Vagina (tissue), 2 donors: ENCODE measurements at regions not wholly inside any gene's neighbourhood (a gene's known extent, or its start where the extent isn't known, plus 50 kb on each side); places are given as distances from the start of the nearest gene placed in this dataset.

Experiments used
- DNase-seq, 2 donors: peaks; one replicate each; pipeline ENCODE4 v3.0.0-alpha.2; 2017; ENCODE audit errors: extremely low spot score in 2 of 2
- H3K27ac ChIP-seq: fragments of 200-600 bp; sonication (generic); one replicate; pipeline ENCODE4 v1.5.1; 2019
- H3K27me3 ChIP-seq: fragments of 200-600 bp; sonication (generic); one replicate; pipeline ENCODE4 v1.5.1; 2019
- H3K36me3 ChIP-seq, 2 donors: fragments of 200-600 bp; sonication (generic); one replicate each; pipeline ENCODE4 v1.5.1; 2017 to 2019
- H3K4me1 ChIP-seq: fragments of 200-600 bp; sonication (generic); one replicate; pipeline ENCODE4 v1.5.1; 2019
- H3K4me3 ChIP-seq, 2 donors: fragments of 200-600 bp; sonication (generic); 1 replicate in 1 of 2; 2 replicates in 1 of 2; pipeline ENCODE4 v1.5.1; 2016 to 2019
- H3K9me3 ChIP-seq: fragments of 200-600 bp; sonication (generic); one replicate; pipeline ENCODE4 v1.5.1; 2019
- CTCF ChIP-seq, 3 experiments: fragments of 450-650 bp in 2 of 3; fragments of 200-600 bp in 1 of 3; sonication (generic) in 1 of 3; IDR thresholded peaks; one replicate each; pipeline ENCODE4 v1.5.1; 2017 to 2019; ENCODE audit warnings: antibody characterized with exemption in 3 of 3, mild to moderate bottlenecking in 2 of 3, moderate library complexity in 2 of 3
- POLR2A ChIP-seq, 2 donors: fragments of 450-650 bp; IDR thresholded peaks; one replicate each; pipeline ENCODE4 v1.6.1; 2017; ENCODE audit warnings: antibody characterized with exemption in 2 of 2, mild to moderate bottlenecking in 2 of 2, moderate library complexity in 2 of 2
- POLR2AphosphoS5 ChIP-seq, 2 donors: sonication (generic); formaldehyde crosslinking; IDR thresholded peaks; one replicate each; pipeline ENCODE4 v1.9.0; 2017; ENCODE audit warnings: antibody characterized with exemption in 2 of 2, mild to moderate bottlenecking in 2 of 2, low read depth in 1 of 2; ENCODE audit not compliant: insufficient read depth in 1 of 2
- intact Hi-C: fragments of 100-400 bp; cut with DNase I; formaldehyde crosslinking; loops from one replicate; pipeline ENCODE4 v1.15.1; 2023

- TF ChIP-seq CTCF (IDR thresholded peaks at IDR 0.05) (no peak), POLR2AphosphoS5 (IDR thresholded peaks at IDR 0.05; ENCODE audit: insufficient read depth in 1 of 2, low read depth in 1 of 2) (no peak), POLR2A (IDR thresholded peaks at IDR 0.05) (no peak)
Observed at GRCh38 chr15:93232845-93233244, 143.8 kb upstream of the RGMA start.

GRCh38 chr15:93231994-93232393 lies 143.0 kb upstream of the RGMA start:
- TF ChIP-seq POLR2AphosphoS5 (IDR thresholded peaks at IDR 0.05; ENCODE audit: insufficient read depth in 1 of 2, low read depth in 1 of 2) (no peak), POLR2A (IDR thresholded peaks at IDR 0.05) (no peak), CTCF (IDR thresholded peaks at IDR 0.05) (no peak)
- intact Hi-C loops, result no loop called here
- Histone ChIP-seq H3K4me3 (no peak overlapping the region), H3K27me3 (no peaks in the 10 kb centered on the region), H3K4me1 (no peaks in the 10 kb centered on the region), H3K27ac (no peak overlapping the region), H3K9me3 (no peaks in the 10 kb centered on the region), H3K36me3 (no peaks in the 10 kb centered on the region)
- no peak for DNase-seq

More at GRCh38 chr15:93232845-93233244, 143.8 kb upstream of the RGMA start:
- intact Hi-C loops, result no loop called here
- Histone ChIP-seq H3K27ac (no peak overlapping the region), H3K4me1 (no peaks in the 10 kb centered on the region), H3K36me3 (no peaks in the 10 kb centered on the region), H3K27me3 (no peaks in the 10 kb centered on the region), H3K9me3 (no peaks in the 10 kb centered on the region), H3K4me3 (no peak overlapping the region)
- DNase-seq, result no peak

GRCh38 chr15:93231261-93231925 lies 142.4 kb upstream of the RGMA start:
- H3K4me1 ChIP-seq, result no peaks in the 10 kb centered on the region
- H3K27me3 ChIP-seq, result no peaks in the 10 kb centered on the region
- H3K36me3 ChIP-seq, result no peaks in the 10 kb centered on the region
- no peak overlapping the region for H3K27ac ChIP-seq
- H3K4me3 ChIP-seq, result no peak overlapping the region
- no peaks in the 10 kb centered on the region for H3K9me3 ChIP-seq
- TF ChIP-seq POLR2AphosphoS5 (IDR thresholded peaks at IDR 0.05; ENCODE audit: insufficient read depth in 1 of 2, low read depth in 1 of 2), result no peak
- TF ChIP-seq CTCF (IDR thresholded peaks at IDR 0.05), result no peak
- no peak for TF ChIP-seq POLR2A (IDR thresholded peaks at IDR 0.05)
- no peak for DNase-seq
- intact Hi-C loops, result no loop called here

- DNase-seq, result no peak
- intact Hi-C loops, result no loop called here
- no peak overlapping the region for H3K4me3 ChIP-seq
- H3K9me3 ChIP-seq, result no peaks in the 10 kb centered on the region
- no peak for TF ChIP-seq POLR2AphosphoS5 (IDR thresholded peaks at IDR 0.05; ENCODE audit: insufficient read depth in 1 of 2, low read depth in 1 of 2)
- no peak for TF ChIP-seq CTCF (IDR thresholded peaks at IDR 0.05)
- no peak for TF ChIP-seq POLR2A (IDR thresholded peaks at IDR 0.05)
- no peak overlapping the region for H3K27ac ChIP-seq
- no peaks in the 10 kb centered on the region for H3K4me1 ChIP-seq
- no peaks in the 10 kb centered on the region for H3K27me3 ChIP-seq
- H3K36me3 ChIP-seq, result no peaks in the 10 kb centered on the region
Observed at GRCh38 chr15:93228546-93228945, 139.5 kb upstream of the RGMA start.

GRCh38 chr15:93223803-93224202 lies 134.8 kb upstream of the RGMA start:
- no peak for DNase-seq
- intact Hi-C loops, result no loop called here
- TF ChIP-seq POLR2A (IDR thresholded peaks at IDR 0.05) (no peak), POLR2AphosphoS5 (IDR thresholded peaks at IDR 0.05; ENCODE audit: insufficient read depth in 1 of 2, low read depth in 1 of 2) (no peak), CTCF (IDR thresholded peaks at IDR 0.05) (no peak)
- no peaks in the 10 kb centered on the region for H3K9me3 ChIP-seq
- H3K4me3 ChIP-seq, result no peak overlapping the region
- H3K27ac ChIP-seq, result no peak overlapping the region
- no peaks in the 10 kb centered on the region for H3K36me3 ChIP-seq
- no peaks in the 10 kb centered on the region for H3K4me1 ChIP-seq
- H3K27me3 ChIP-seq, result no peaks in the 10 kb centered on the region
